ENCODE measurements at regions not wholly inside any gene's neighbourhood (a gene's known extent, or its start where the extent isn't known, plus 50 kb on each side); places are given as distances from the start of the nearest gene placed in this dataset.
"Not testable (repeated sequence)": the region's sequence is repeated elsewhere in the genome, so short reads cannot be mapped to it uniquely, and the experiment has no call there.

DNA sequence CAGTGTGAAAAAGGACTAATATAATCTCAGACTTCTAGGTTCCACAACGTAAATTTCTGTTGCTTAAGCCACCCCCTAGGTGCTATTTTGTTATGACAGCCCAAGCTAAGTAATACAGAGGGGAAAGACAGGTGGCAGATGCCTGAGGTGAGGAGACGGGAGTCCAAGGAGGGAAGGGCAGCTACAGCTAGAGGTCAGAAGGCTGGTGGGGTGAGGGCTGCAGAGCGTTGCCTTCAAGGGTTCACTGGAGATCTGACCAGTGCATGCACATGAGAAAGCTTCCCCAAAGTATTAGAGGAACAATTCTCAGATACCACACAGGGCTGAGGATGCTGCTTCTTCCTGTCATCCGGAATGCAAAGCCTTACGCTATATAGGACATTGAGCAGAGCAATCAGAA, 104.7 kb upstream of the IRX4 start:
- DNase-seq (ENCODE audit: low spot score) = no peak

DNA sequence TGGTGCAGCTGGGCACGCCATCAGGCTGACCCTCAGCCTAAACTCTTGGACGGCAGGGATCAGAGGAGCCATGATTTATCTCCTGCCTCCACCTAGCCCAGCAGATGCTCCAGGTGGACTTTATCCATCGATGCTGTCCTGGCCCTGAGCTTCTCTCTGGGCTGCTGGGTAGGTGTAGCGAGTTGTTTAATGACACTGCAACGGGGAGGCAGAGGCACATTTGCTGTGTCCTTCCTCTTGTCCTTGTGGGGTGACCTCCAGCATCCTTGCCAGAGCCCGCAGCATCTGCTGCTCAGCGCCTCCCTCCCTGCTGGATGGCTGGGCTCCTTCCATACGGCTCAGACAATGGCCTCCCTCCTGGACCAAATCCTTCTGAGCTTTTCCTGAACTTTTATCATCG, 103.1 kb upstream of the IRX4 start:
- DNase-seq (ENCODE audit: low spot score) = no peak

DNA sequence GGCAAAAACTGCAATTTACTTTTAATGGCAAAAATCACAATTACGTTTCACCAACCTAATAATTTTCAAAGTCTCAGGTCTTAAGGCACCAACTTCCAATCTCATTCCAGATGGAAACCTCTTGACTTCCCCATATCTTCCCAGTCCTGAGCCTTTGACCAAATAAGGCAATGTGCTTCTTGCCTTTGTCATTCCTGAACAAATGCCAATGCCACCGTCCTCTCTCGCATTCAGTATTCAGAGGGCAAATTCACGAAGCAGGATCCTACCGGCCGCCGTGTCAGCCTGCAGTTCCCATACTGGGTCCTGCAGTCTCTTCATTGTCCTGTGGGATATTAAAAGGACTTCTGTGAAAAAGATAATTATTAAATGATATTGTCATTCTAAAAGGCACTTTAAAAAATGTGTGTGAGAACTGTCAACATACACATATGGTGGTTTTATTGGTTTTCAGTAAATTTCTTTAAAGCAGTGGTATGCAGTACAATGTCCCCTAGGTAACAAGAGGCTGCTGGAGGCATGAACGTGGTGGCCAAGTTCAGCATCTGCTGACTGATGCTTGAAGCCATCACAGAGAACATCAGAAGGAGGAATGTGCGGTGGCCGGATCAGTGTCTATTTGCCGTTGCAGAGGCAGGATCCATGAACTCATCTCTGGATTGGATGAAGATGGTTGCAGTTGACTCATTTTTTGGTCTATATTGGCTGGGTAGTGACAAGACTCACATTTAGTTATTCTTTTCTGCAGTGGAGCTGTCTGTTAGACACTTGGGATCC, 101.4 kb upstream of the IRX4 start:
- no peak for DNase-seq (ENCODE audit: low spot score)

DNA sequence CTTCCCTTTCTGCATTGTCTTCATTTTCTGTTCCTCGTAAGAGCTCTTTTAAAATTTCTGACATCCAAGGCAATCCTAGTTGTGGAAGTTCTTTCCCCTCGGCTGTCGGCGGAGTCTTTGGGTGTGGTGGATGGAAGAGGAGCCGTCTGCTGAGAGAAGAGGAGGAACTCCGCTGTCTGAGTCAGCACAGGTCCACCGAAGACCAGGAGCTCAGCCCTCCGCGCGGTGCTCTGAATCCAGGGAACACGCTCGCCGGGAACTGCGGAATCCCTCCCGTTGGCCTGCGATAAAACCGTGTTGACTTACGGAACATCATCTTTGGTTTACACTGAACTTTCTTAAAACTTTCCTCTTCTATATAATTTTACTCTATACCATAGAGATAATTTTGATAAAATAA, 100.7 kb upstream of the IRX4 start:
- DNase-seq (ENCODE audit: low spot score) = no peak

DNA sequence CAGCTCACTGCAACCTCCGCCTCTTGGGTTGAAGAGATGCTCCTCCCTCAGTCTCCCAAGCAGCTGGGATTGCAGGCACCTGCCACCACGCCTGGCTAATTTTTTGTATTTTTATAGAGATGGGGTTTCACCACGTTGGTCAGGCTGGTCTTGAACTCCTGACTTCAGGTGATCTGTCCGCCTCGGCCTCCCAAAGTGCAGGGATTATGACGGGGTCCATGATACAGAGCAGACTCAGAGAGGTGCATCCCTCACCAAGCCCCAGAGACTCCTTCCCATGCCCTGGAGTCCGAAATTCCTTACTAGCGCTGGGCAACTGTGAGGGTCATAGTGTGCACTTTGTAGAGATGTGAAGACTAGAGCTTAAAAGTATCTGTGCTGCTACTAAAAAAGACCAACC, 99.8 kb upstream of the IRX4 start:
- DNase-seq (ENCODE audit: low spot score) = not testable (repeated sequence)

DNA sequence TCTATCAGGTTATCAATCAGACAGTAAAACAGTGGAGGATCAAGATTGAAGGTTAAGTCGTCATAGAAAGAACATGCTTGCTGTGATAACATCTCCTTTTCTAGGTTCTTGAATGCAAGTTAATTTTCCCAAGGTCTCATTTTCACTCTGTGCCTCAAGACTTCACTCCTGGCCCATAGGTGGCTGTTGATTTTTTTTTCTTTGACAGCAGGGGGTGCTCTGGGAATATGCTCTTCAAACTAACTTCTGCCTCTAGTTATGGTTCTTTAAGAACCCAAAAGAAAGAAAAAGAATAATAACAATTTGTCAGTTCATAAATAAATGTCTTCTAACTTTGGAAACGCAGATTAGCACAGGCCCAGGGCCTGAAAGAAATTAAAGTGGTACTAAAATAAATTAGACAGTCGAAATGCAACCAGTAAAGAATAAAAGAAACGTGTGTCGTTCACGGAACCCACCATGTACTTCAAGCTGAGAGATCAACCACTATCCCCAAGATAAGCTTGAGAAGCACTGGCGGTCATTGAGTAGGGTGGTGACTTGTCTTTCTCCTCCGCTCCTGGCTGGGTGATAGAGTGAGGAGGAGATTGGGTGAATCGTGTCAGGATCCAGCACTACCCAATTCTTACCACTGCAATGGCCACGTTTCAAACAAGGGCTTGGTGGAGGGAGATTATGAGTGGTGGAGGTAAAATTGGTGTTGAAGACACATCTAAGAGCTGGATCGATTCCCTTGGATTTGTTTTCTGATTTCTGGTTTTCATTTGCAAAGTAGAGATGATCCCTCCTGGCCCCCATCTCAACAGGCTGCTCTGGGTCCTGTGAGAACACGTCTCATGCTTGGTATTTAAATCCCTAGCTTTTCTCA, 93.4 kb upstream of the IRX4 start:
- DNase-seq (ENCODE audit: low spot score) = no peak

DNA sequence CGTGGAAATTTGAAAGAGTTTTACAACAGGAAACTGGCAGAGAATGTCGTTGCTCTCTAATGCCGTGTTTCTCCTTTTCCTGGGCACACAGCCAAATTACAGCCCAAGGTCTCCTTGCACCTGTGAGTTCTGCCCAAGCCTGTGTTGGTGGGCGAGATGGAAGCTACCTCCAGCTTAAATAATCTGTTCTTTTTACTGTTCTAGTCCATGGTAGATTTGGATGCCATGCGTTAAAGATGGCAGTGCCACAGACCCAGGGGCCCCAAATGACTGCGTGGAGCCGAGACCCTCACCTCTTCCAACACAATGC, 92.6 kb upstream of the IRX4 start:
- no peak for DNase-seq (ENCODE audit: low spot score)

DNA sequence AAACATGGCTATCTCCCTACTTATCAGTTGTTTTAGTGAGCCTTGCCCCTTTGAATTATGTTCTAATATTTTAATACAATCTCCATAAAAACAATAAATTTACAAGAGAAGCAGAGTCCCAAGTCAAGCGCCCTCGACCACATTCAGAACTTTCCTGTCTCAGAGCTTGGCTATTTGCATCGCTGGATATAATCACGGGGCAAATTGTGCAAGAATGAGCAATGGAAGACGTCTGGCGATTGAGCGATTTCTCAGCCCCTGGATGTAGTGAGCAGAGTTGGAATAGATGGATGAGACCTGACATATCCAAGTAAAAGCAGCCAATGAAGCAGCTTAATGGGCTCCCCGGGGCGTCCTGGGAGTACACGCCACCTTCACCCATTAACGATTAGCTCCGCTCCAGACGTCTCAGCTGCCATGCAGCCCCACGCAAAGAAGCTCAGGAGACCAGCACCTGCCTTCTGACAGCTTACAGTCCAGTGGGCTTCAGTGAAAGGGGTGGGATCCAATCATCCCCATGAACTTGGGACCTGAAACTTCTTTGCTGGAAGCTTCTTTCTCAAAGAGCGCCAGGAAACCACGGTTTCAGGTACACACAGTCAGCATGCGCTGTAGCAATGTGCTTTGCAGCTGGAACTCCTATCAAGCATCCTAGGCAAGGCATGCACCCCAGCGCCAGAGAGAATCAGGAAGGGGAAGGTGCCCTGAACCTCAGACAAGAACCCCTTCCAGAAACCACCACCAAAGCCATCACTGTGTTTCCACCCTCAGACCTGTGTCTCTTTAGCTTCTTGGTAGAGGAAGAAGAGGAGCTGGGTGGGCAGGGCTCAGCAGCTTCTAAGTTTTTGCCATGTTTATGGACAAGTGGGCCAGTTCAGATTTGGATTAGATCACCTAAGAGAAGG, 92.0 kb upstream of the IRX4 start:
- no peak for DNase-seq (ENCODE audit: low spot score)

DNA sequence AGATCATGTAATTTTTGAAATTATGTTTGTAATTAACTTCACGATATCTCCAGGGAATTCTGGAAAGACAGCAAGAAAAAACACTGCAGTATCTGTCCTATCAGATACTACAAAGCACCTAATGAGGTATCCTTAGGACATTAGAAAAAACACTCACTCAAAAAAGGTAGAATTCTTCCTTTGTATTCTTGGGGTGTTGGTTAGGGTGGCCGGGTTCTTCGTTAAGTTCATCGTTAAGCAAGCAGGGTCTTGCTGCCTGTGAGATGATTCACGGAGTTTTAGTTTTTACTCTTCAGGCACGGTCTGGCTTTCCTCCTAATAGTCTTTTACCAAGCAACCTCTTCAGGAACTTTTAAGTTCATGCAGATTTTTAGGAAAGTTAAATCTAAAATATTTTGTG, 91.4 kb upstream of the IRX4 start:
- no peak for DNase-seq (ENCODE audit: low spot score)

DNA sequence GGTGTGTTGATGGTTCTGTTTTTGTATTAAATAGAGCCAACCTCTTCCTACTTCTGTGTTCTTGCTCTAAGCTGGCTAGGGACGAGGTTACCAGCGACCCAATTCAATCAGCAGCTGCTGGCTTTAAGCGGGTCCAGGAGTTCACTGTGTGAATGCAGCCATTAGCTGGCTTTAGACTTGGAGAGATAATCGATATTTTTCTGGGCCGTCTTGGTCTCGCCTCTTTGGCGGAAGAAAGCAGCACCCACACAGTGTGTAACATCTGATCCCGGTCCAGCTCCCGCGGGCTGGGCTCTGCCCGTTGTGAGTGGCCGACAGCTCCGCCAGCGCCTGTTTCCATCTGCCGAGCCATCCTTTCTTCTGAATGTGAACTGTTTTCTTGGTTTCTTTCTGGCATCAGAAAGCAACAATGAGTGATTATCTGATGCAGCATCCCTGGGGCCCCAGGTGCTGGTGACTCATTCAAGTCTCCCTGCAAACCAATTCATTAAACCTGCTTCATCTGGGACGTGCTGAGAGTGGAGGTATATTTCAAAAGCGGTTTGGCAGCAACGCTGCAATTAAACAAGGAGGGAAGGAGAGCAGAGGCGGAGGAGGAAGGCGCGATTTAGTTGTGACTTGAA, 90.8 kb upstream of the IRX4 start:
- peak; percentile 11 for DNase-seq (ENCODE audit: low spot score)

DNA sequence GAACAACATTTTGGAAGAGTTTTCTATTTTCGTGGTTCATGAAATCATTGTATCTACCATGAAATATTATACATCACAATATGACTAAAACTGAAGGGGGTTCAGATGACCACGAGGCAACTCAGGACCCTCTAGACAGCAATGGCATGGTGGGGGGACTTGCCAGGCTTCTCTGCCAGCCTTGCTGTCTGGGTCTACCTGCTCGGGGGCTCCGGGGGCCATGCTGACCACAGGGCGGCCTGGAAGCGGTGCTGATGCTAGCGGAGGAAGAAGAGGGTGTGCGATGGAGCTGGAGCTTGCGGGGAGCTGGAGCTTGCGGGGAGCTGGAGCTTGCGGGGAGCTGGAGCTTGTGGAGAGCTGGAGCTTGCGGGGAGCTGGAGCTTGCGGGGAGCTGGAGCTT, 89.2 kb upstream of the IRX4 start:
- DNase-seq (ENCODE audit: low spot score) = no peak

DNA sequence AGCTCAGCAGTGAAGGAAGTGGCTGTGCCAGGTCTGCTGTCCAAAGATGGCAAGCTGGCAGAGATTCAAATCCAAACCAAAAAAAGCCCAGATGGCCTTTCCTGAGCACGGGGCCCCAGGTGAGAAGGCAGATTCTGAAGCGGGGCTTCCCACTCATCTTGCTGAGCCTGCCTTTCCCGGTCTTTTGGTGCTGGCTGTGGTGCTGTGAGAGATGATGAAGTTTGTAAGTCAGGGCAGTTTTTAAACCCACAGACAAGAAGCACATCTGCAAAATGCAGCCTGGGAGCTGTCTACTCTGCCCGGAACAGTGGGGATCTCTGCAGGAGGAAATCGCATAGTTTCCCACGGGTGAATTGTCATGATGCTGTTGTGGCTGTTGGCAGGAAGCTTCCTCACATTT, 85.0 kb upstream of the IRX4 start:
- DNase-seq (ENCODE audit: low spot score) = no peak

DNA sequence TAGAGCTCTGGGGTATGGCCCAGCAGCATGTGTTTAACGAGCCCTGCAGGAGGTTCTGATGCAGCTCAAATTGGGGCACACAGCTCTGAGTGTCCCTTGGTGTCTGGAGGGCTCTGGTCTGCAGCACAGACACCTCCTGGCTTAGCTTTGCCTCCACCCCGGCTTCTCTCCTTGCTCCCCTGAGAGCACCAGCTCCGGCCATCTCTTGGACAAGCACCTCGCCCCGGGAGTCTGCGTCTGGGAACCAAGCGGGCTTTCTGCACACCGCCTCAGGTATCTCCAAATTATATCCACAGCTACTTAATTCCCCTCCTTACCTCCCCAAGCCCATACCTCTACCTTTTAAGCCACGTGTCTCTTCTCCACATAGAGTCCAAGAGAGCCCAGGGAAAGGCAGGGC, 83.7 kb upstream of the IRX4 start:
- no peak for DNase-seq (ENCODE audit: low spot score)

DNA sequence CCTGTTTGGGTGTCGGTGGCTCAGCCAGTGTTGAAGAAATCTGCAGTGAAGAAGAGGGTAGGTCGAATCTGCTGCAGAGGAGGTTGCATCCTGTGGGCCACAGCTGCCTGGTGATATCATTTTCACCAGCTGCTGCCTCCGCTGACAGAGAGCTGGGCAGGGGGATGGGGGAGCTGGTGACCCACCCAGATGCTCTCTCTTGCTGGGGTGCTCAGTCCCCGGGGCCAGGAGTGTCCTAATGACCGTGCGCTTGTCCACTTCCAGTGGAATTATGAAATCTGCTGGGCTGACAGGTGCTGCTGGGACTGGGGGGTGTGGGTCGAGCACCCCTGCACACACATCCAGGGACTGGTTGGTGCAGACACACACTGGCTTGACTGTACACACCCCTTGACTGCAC, 83.2 kb upstream of the IRX4 start:
- no peak for DNase-seq (ENCODE audit: low spot score)

DNA sequence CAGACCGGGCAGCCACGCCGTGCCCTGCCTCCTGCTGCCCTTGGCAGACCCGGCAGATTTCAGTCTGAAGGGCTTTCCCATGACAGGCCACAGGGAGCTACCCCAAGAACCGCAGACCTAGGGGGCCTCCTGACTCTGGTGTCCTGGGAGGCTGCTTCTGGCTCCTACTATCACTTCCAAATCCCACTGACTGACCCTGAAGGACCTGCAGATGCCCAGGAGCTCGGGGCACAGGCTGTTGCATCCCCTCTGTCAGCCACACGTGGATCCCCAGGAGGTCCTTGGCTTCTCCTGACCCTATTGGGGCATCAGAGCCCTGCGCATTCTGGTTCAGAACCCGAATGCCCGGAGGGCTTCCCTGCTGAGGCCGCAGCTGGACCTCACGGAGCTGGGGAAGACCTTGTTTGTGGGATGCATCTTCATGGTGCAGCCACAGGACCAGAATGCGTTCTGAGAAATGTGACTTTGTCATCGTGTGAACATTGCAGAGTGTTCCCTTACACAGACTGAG, 81.3 kb upstream of the IRX4 start:
- DNase-seq (ENCODE audit: low spot score) = no peak

DNA sequence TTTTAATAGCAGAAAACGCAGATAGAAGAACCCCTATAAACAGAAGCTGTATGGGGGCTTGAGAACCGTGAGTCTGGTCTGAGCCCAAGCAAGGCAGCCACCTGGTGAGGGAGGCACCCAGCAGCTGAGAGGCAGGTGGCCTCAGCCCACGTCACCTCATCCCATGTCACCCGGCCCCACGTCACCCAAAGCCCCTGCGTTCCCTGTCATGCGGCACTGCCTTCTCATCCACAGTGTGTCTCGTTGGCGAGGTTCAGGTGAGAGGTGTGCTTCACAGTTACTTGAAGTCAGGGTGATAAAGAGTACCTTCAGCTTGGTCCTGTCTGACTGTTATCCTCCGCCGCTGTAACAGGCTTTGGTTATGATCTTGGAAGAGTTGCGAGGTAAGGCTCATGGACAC, 80.6 kb upstream of the IRX4 start:
- DNase-seq (ENCODE audit: low spot score) = no peak

DNA sequence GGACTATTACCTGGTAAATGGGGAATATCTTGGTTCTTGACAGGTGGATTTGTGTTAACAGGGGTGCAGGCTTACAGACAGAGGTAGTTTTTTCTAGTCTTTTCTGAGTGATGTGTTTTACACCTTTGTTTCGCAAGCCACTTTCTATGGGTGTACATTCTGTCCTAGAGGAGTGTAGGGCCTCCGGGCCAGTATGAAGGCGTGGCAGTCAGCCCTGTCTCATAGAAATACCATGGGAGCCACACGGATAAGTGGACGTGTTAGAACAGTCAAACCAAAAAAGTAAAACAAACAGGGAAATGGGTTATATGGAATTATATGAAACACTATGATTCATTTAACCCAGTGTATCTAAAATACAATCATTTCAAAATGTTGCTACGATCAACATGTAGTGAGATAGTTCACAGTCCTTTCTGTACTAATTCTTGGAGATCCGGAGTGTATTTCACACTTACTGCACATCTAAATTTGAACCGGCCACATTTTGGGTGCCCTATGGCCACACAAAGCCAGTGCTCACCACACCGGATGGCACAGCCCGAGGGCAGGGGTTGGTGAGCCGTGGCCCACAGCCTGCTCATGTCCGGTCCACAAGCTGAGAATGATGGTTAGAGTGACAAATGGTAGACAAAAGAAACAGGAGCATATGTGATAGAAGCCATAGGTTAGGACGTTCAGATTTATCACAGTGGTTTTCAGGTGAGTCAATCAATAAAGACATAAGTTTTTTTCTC, 80.1 kb upstream of the IRX4 start:
- no peak for DNase-seq (ENCODE audit: low spot score)

DNA sequence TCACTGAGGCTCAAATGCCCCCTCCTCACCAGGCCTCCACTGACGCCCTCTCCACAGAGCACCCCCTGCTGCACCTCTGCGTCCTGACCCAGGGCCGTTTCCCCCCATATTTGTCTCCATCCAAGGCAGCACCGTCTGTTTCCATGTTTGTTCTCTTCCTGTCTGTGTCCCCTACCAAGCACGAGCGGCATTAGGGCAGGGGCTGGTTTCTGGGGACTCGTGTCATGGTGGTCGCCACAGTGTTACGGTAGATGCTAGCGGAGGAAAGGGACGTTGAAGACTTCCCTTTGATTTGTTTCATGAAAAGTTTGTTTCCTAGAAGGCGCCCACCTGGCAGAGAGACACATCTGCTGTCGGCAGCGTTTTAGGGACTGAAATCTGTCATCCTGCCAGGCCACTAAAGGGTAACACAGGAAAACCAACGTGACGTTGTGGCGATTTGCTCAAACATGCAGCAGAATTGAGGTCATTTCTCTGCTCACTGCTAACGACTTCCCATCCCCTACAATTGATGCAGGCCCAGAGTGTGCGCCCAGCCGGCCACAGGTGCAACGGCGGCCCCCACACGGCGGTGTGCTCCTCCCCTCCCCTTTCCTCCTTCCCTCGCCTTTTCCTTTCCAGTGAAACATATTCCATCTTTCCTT, 79.3 kb upstream of the IRX4 start:
- no peak for DNase-seq (ENCODE audit: low spot score)

DNA sequence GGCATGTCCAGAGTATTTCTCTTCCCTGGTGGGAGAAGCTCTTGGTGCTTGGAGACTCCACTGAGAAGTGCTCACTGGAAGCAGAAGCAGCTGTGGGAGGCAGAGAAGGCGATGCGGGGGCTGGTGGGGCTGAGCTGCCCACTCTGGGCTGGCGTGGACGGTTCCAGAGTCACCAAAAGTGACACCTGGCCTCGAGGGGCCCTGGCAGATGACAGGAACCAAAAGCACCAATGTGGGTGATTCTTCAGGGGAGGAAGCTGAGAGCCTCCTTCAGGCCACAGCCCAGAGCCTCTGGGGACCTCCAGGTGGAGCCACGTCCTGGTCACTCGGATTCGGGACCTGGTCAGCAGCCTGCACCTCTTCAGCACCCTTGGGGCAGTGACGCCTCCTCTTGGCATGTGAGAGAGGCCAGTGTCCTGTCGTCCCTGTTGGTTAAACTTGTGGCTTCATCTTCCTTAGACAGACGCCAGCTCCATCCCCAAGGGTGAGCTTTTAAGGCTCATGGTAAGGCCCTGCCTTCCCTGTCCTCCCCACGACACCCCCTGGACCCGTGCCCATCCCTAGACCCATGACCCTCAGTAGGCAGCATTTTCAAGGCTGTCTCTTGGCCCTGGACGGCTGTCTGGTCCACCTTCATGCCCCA, 78.7 kb upstream of the IRX4 start:
- DNase-seq (ENCODE audit: low spot score) = no peak

DNA sequence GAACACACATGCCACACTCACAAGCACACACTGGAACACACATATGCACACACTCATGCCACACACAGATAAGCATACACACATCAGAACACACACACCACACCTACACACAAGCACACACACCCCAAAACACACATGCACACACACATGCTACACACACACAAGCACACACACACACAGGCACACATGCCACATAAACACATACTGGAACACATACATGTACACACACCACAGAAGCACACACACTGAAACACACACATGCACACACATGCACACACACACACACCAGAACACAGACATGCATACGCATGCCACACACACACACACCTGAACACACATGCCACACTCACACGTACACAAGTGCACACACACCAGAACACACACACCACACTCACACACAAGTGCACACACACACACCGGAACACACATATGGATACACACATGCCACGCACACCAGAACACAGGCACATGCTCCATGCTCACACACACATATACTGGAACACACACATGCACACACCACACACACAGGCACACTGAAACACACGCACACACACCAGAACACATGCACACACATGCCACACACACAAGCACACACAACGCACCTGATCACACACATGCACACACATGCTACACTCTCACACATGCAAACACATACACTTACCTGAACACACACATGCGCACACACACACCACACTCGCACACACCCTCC, 78.0 kb upstream of the IRX4 start:
- no peak for DNase-seq (ENCODE audit: low spot score)

Data from pons (tissue), 1 donor.